WTC11 (cell line): ENCODE measurements at regions not wholly inside any gene's neighbourhood (a gene's known extent, or its start where the extent isn't known, plus 50 kb on each side); places are given as distances from the start of the nearest gene placed in this dataset.

Experiments used
- ATAC-seq: fragments of 200-7000 bp; cut with Tn5 transposase; 2 replicates; pipeline ENCODE4 v1.10.0; 2021; ENCODE audit warnings: mild to moderate bottlenecking, moderate library complexity
- CTCF ChIA-PET: fragments of 300-600 bp; sonication (Branson Sonifier 250); formaldehyde crosslinking; loops from one replicate; lab custom pipeline; 2021; ENCODE audit warnings: antibody characterized with exemption; lab: Charles Lee
- POLR2A ChIA-PET: fragments of 350-600 bp; sonication (Branson Sonifier 250); formaldehyde crosslinking; loops from one replicate; lab custom pipeline; 2021; ENCODE audit warnings: antibody characterized with exemption; lab: Charles Lee
- DNase-seq: peaks from one replicate; pipeline ENCODE4 v3.0.0; 2021; ENCODE audit warnings: low spot score
- H3K27ac Mint-ChIP-seq: 2 replicates; pipeline ENCODE4 v1.8.0; 2021; ENCODE audit warnings: mixed read lengths
- H3K27me3 Mint-ChIP-seq: 2 replicates; pipeline ENCODE4 v1.8.0; 2021; ENCODE audit warnings: low read depth, mild to moderate bottlenecking, moderate library complexity, mixed read lengths
- H3K36me3 Mint-ChIP-seq: 2 replicates; pipeline ENCODE4 v1.8.0; 2021; ENCODE audit warnings: mixed read lengths
- H3K4me1 Mint-ChIP-seq: 2 replicates; pipeline ENCODE4 v1.8.0; 2022; ENCODE audit warnings: mixed read lengths
- H3K4me3 Mint-ChIP-seq: 2 replicates; pipeline ENCODE4 v1.8.0; 2021; ENCODE audit warnings: mild to moderate bottlenecking, moderate library complexity, mixed read lengths
- H3K9me3 Mint-ChIP-seq: 2 replicates; pipeline ENCODE4 v1.8.0; 2021; ENCODE audit warnings: mixed read lengths
- AR ChIP-seq: fragments of 250-450 bp; sonication (Bioruptor Pico); IDR thresholded peaks from 2 replicates; pipeline ENCODE4 v1.9.0; 2021; ENCODE audit warnings: mild to moderate bottlenecking
- CTCF ChIP-seq: fragments of 200-600 bp; IDR thresholded peaks from 2 replicates; pipeline ENCODE4 v1.8.0; 2022; ENCODE audit warnings: antibody characterized with exemption
- FOXP1 ChIP-seq: sonication (generic); formaldehyde crosslinking; IDR thresholded peaks from 2 replicates; pipeline ENCODE4 v1.8.0; 2022; ENCODE audit warnings: missing genetic modification reagents, mild to moderate bottlenecking, moderate library complexity, borderline replicate concordance
- GABPB1 ChIP-seq: sonication (generic); formaldehyde crosslinking; IDR thresholded peaks from 2 replicates; pipeline ENCODE4 v1.8.1; 2023; ENCODE audit warnings: mild to moderate bottlenecking, missing genetic modification reagents
- IRF2 ChIP-seq: sonication (generic); formaldehyde crosslinking; IDR thresholded peaks from 2 replicates; pipeline ENCODE4 v1.8.0; 2022; ENCODE audit warnings: low read depth, missing genetic modification reagents, borderline replicate concordance
- MAX ChIP-seq: sonication (generic); formaldehyde crosslinking; IDR thresholded peaks from 2 replicates; pipeline ENCODE4 v1.8.0; 2022; ENCODE audit warnings: mild to moderate bottlenecking, missing genetic modification reagents
- NFYB ChIP-seq: sonication (generic); formaldehyde crosslinking; conservative IDR thresholded peaks from 2 replicates; pipeline ENCODE4 v1.8.0; 2022; ENCODE audit warnings: low read depth, missing genetic modification reagents
- NR2C2 ChIP-seq: sonication (generic); formaldehyde crosslinking; IDR thresholded peaks from 2 replicates; pipeline ENCODE4 v1.8.0; 2022; ENCODE audit warnings: mild to moderate bottlenecking, missing genetic modification reagents
- TCF7 ChIP-seq: sonication (generic); formaldehyde crosslinking; IDR thresholded peaks from 2 replicates; pipeline ENCODE4 v1.8.0; 2022; ENCODE audit warnings: mild to moderate bottlenecking, low read depth, missing genetic modification reagents, moderate library complexity
- USF2 ChIP-seq: sonication (generic); formaldehyde crosslinking; IDR thresholded peaks from 2 replicates; pipeline ENCODE4 v1.8.1; 2023; ENCODE audit warnings: mild to moderate bottlenecking, missing genetic modification reagents, moderate library complexity
- ZNF121 ChIP-seq: sonication (generic); formaldehyde crosslinking; IDR thresholded peaks from 2 replicates; pipeline ENCODE4 v1.8.0; 2023; ENCODE audit warnings: missing genetic modification reagents
- ZNF532 ChIP-seq: fragments of 250-450 bp; sonication (Bioruptor Pico); IDR thresholded peaks from 2 replicates; pipeline ENCODE4 v1.9.0; 2021; ENCODE audit warnings: mild to moderate bottlenecking, borderline replicate concordance

GRCh38 chr16:85346404-85347212, 234.3 kb upstream of the CIBAR2 start (continued):
- TF ChIP-seq IRF2 (CRISPR knock-in tag) = no peak
- no peak for TF ChIP-seq FOXP1 (CRISPR knock-in tag)
- no peak for TF ChIP-seq AR (CRISPR knock-in tag)
- TF ChIP-seq TCF7 (CRISPR knock-in tag) = no peak
- no peak for TF ChIP-seq MAX (CRISPR knock-in tag)

GRCh38 chr16:85347213-85347591, 234.9 kb upstream of the CIBAR2 start:
- H3K9me3 Mint-ChIP-seq = peaks cover 3% of the 10 kb centered on the region; the same call in 1 of the 2 replicates
- no peak overlapping the region for H3K4me3 Mint-ChIP-seq
- TF ChIP-seq ZNF121 (CRISPR knock-in tag) = peak; percentile 17; the same call in 1 of the 2 replicates
- no peak for TF ChIP-seq USF2 (CRISPR knock-in tag)
- no peak for TF ChIP-seq NFYB
- no peak for TF ChIP-seq NR2C2
- TF ChIP-seq CTCF = peak; percentile 63; the same call in 1 of the 2 replicates
- TF ChIP-seq GABPB1 (CRISPR knock-in tag) = no peak
- no peak for TF ChIP-seq ZNF532 (CRISPR knock-in tag)
- ChIA-PET POLR2A (no interaction called here), CTCF (interaction anchor here (0.6 to 5.2 kb wide), 53 partner anchors 8 to 663 kb away, joined by 3 to 51 read pairs (median 4); no protein-coding TSS in a partner anchor)
- H3K4me1 Mint-ChIP-seq = peaks cover 10% of the 10 kb centered on the region
- no peaks in the 10 kb centered on the region for H3K36me3 Mint-ChIP-seq
- H3K27me3 Mint-ChIP-seq = no peaks in the 10 kb centered on the region; the same call in 1 of the 2 replicates
- peak; percentile 77 for DNase-seq
- no peak overlapping the region for H3K27ac Mint-ChIP-seq
- ATAC-seq = peak; percentile 85
